H1 (cell line): ENCODE measurements at regions not wholly inside any gene's neighbourhood (a gene's known extent, or its start where the extent isn't known, plus 50 kb on each side); places are given as distances from the start of the nearest gene placed in this dataset.

ENCODE experiments used
- JUND ChIP-seq: IDR thresholded peaks from 2 replicates; pipeline ENCODE4 v1.6.1; 2011; ENCODE audit warnings: mild to moderate bottlenecking, improper control_type of control experiment, low read length
- POLR2AphosphoS5 ChIP-seq: IDR thresholded peaks from 2 replicates; pipeline ENCODE4 v1.6.1; 2011; ENCODE audit warnings: low read depth, low read length
- ZNF274 ChIP-seq: IDR thresholded peaks from 2 replicates; pipeline ENCODE4 v1.7.0; 2012; ENCODE audit warnings: low read length, borderline replicate concordance; ENCODE audit errors: extremely low read depth

- TF ChIP-seq JUND = no peak
- no peak for TF ChIP-seq POLR2AphosphoS5
- TF ChIP-seq ZNF274 = no peak
Observed at GRCh38 chr6:21780141-21780540, 186.6 kb downstream of the SOX4 start.
